HG02623 (cell line): ENCODE measurements at regions not wholly inside any gene's neighbourhood (a gene's known extent, or its start where the extent isn't known, plus 50 kb on each side); places are given as distances from the start of the nearest gene placed in this dataset.
"Not testable (repeated sequence)": the region's sequence is repeated elsewhere in the genome, so short reads cannot be mapped to it uniquely, and the experiment has no call there.

ENCODE experiments used
- ATAC-seq: cut with Tn5 transposase; IDR thresholded peaks from one replicate; pipeline ENCODE4 v1.9.1; 2021; ENCODE audit warnings: moderate library complexity; ENCODE audit not compliant: unreplicated experiment

- no peak for ATAC-seq
Observed at GRCh38 chr9:21533597-21533996, 51.5 kb upstream of the IFNE start.

GRCh38 chr9:21535396-21535795, 53.3 kb upstream of the IFNE start:
- no peak for ATAC-seq

DNA sequence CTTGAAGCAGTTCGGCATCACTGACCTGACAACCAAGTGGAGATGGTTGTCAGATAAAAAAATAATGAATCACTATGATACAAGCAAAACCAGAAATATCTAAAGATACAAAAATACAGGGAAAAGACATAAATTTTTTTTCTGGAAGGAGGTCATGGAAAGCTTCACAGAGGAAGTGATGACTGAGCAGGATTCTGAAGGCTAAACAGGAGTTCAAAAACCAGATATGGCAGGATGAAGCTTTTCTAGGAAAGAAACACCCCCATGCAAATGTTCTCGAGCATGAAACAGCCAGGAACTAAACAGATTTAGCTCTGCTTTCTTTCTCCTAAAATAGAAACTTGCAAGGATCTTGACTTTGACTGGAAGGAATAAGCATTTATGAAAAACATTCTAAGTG, 60.7 kb upstream of the IFNE start:
- ATAC-seq = no peak

DNA sequence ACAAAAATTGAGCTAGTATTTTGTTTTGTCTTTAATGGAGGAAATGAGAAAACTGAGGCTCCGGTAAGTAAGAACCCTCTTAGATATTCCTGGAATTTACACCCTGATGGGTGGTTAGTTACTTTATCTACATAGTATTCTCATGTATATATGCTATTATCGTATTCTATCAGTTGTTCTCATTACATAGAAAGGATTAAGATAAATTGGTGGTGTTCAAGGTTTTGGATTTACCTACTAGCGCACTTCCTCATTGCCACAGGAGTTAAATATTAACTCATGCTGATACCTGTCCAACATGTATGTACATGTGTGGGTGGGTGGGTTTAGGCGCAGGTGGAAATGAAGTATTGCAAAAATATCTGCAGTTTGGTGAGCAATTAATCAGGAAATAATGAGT, 61.1 kb upstream of the IFNE start:
- ATAC-seq = no peak

- ATAC-seq = not testable (repeated sequence)
Observed at GRCh38 chr9:21543816-21544215, 61.7 kb upstream of the IFNE start.

DNA sequence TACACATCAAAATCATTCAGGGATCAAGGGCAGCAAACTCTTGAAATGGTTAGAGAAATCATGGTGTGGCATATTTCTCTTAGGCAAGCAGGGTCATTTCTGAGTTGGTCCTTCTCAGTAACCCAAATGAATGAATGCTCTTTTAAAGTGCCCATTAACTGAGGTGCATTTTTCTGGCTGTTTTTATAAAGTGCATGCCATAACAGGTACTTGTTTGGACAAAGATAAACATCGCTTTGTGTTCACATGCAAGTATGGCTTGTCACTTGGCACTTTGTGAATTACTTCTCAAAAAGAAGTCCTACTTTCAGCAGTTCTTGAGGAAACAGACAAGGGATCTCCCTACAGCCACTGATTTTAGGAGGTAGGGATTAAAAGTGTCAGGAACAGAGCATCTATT, 64.8 kb upstream of the IFNE start:
- ATAC-seq = no peak

DNA sequence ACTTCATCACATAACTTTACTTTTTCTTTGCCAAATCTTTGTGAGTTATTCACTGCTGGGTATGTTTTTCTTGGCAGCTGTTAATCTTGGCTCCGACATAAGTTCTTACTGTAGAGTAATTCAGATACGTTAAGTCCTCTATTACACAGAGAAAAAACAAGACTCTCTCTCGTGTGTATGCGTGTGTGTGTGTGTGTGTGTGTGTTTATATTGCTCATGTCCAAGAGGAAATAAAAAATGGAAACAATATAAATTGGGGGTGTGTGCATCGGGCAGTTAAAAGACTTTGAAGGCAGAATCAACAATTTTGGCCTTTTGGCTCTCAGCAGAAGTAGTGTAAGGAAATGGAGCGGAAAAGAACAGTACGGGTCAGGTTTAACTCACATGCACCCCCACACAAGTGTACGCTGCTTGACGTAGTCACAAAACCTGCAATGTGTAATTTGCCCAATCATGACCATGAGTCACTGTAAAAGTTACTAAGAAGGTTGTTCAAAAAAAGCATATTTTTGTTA, 67.2 kb upstream of the IFNE start:
- no peak for ATAC-seq

GRCh38 chr9:21549890-21550289, 67.8 kb upstream of the IFNE start:
- ATAC-seq = no peak

GRCh38 chr9:21550392-21550791, 68.3 kb upstream of the IFNE start:
- ATAC-seq = no peak

DNA sequence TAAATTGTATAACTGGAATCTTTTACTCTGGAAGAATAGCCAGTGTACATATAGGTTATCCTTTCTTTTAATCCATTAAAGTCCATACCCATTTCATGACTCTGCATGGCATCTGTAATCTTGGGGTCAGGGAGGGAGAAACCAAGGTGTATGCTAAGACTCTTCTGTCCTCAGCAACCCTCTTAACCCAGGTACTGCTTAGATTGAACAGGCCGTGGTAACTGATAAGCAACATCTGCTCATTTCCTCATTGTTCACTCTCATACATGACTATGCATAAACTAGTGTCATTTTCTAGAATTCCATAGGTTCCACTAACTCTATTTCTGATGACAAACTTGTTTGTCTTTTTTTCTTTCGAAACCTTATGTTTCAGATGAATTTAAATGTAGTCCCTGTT, 69.3 kb upstream of the IFNE start:
- no peak for ATAC-seq

- no peak for ATAC-seq
Observed at GRCh38 chr9:21552244-21553170, 70.4 kb upstream of the IFNE start.

DNA sequence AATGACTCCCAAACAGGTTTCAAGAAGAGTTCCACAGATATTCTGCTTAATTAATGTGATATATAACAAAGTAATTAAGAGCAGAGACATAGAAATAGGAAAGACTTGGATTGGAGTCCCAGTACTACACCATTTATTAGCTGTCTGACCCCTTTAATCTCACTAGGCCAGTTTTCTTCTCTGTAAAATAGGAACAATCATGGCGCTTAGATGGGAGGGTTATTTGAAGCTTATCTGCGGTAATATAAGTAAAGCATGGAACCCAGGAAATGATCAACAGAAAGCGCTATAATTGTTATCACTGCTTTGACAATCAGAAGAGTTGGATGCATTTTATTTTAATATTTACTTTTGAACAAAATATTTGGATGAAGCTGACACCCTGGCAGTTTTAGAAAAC, 71.3 kb upstream of the IFNE start:
- ATAC-seq = no peak

GRCh38 chr9:21554813-21555212, 72.7 kb upstream of the IFNE start:
- ATAC-seq = no peak

GRCh38 chr9:21555911-21556310, 73.8 kb upstream of the IFNE start:
- ATAC-seq = no peak

DNA sequence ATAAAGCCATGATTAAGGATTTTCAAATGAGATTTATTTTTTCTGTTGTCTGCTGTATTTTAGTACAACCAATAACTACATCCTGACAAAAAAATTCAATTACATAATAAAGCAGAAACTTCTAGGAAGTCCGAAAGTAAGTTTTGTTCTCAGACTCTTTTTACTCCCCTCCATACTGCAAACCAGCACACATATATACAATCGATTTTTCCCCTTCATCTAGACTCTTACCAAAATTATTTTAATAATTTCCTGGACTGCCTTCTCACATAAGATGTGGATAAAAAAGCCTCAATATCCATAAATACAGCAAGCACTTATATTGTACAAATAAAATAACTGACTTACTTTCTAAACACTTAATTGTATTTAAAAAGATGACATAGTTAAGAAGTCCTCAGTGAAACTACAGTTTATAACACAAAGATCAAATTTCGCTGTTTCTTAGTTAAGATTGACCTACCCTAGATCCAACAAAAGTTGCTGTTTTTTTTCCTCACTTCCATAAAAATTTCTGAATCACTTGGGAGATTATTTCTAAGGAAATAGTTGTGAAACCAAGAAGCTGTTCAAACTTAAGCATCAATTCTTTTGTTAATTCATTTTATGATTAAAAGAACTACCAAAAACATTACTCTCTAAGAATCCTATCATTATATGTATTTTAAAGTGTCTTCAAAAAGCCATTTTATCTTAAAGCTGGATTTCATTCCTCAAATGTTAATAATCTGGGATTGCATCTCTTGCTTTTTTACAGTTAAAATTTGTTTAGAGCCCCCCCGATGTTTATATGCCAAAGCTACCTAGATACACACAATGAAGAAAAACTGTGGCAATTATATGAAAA, 74.7 kb upstream of the IFNE start:
- ATAC-seq = no peak

DNA sequence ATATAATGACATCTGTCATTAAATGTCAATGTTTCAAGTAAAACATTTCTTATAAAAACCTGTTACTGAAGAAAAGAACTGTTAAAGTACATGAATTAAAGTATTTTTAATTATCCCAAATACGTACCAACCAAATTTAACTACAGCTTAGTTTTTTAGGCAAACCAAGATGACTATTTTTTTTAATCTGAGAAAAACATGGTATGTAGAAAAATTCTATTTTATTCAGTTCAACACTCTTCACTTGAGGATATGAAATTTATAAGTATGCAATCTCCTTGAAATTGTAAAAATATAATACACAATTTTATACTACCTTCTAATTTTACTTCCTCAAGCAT, 75.3 kb upstream of the IFNE start:
- ATAC-seq = no peak

DNA sequence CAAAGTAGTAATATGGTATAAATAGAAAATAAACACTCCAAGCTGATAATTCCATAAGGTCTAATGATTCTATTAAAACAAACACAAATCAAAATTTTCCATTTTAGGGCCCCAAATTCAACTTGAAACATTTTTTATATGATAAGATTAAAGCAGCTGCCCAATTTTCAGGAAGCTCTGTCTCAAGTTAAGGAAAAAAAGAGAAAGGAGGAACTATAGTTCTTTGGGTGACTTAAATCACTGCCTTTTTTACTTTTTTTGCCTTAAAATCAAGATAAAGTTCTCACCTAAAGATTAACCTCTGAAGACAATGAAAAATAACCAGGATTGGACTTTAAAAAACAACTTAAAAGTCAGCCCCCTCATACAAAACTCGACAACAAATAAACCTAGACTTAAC, 76.0 kb upstream of the IFNE start:
- ATAC-seq = no peak

DNA sequence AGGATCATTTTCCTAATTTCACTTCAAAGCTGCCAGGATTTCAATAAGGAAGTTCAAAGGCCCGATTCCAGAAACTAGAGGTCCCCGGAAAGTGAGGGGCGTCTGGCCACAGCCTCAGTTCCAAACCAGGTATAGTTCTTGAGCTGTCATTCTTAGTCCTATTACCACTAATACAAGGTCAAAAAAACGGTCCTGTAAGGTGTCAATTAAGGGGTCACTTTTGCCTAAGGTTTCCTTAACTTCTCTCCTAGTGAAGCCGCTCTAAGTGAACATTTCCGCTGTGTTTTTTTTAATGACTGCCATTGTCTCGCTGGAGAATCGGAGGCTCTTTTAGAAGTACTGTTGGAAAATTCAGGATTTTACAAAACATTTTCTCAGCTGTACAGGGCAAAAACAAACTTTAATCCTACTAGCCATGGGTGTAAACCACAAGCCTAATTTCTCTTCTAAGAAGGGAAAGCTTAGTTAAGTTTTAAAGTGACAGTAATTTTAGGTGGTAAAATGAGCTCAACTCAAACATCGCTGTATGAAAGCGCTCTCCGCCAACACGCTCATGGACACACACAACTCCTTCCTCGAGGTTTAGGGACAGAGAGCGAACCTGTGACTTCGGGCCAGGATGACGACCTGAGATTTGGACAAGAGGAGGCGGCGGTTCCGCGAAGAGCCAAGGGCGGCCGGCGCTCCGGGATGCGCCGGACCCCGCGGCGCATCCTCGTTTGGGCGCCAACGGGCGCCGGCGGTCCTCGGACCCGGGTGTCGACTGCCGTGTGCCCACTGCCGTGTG, 76.7 kb upstream of the IFNE start:
- ATAC-seq = peak; percentile 17

DNA sequence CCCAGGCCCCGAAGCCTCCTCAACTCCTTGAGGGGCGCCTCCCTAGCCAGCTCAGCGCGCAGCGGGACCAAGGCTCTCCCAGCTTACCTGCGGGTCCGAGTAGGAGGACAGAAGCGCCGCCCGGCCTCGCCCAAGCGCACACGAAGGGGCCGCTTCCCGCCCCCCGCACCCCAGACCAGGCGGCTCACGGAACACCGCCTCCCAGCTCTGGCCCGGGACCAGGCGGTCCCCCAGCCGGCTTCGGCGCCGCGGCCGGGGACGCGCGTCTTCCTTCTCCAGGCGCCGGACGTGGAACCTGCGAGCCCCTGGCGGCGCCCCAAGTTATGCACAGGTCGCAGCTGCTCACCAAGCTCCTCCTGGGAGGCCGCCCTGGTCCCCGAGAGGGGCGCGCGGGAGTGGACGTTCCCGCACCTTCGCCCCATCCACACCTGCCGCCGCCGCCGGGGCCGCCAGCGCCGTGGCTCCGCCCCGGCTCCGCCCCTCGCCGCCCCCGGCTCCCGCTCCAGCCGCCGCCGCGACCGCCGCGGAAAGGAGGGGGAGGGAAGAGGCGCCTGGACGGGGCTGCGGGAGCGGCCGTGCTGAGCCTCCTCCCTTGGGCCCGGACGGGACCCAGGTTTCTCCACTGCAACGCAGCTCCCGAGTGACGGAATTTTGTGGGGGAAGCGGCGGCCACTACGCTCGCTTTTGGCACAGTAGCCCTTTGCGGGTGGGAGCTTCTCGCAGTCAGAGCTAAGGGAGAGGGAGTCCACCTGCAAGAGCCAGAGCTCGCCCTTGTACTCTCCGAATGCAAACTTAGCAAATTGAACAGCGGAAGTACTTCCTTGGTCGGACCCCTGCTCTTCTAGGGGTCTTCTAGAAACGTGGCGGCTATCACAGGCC, 77.5 kb upstream of the IFNE start:
- peak; percentile 59 for ATAC-seq

DNA sequence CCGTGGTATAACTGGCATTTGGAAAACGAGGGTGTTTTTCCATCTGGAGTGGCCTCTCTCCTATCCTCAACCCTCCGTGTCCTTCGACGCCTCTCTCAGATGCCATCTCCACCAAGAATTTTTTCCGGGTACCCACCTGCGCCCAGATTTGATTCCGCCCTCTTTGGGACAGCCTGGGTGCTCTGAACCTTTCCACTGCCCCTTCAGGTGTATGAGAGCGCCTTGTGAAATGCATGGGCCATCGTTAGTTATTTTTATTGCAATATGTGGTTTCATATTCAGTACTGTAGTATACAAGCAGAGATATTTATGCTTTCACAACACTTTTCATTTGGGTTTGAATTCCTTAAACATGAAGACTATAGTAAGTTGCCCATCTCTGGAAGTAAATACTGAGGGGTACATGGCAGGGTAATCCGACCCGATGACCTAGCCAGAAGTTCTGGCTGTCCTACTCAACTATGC, 78.2 kb upstream of the IFNE start:
- ATAC-seq = no peak
